ENCODE measurements at regions not wholly inside any gene's neighbourhood (a gene's known extent, or its start where the extent isn't known, plus 50 kb on each side); places are given as distances from the start of the nearest gene placed in this dataset.
"Not testable (repeated sequence)": the region's sequence is repeated elsewhere in the genome, so short reads cannot be mapped to it uniquely, and the experiment has no call there.

GRCh38 chr10:46645110-46645509, 66.2 kb downstream of the SYT15 start:
- not testable (repeated sequence) for TF ChIP-seq CTCF (IDR thresholded peaks at IDR 0.05; ENCODE audit: insufficient read depth, low read depth, low read length); EZH2 (IDR thresholded peaks at IDR 0.05; ENCODE audit: insufficient read depth, low read length)

All from astrocyte (in vitro differentiated cells and primary cell).